Osteoblast (primary cell): ENCODE measurements at regions not wholly inside any gene's neighbourhood (a gene's known extent, or its start where the extent isn't known, plus 50 kb on each side); places are given as distances from the start of the nearest gene placed in this dataset.

Experiments
- DNase-seq: peaks from one replicate; pipeline ENCODE4 v3.0.0; 2011; ENCODE audit warnings: low spot score, mixed read lengths; ENCODE audit not compliant: insufficient read length; ENCODE audit errors: missing footprints
- H2AFZ ChIP-seq: 2 replicates; pipeline ENCODE4 v1.6.0; 2011; ENCODE audit warnings: mild to moderate bottlenecking, low read length
- H3K27ac ChIP-seq: 2 replicates; pipeline ENCODE4 v1.5.1; 2011; ENCODE audit warnings: mild to moderate bottlenecking, low read depth, low read length, moderate library complexity
- H3K27me3 ChIP-seq: 2 replicates; pipeline ENCODE4 v1.6.0; 2012; ENCODE audit warnings: mild to moderate bottlenecking, control low read depth, inconsistent platforms, low read length, moderate library complexity; ENCODE audit not compliant: insufficient read depth
- H3K36me3 ChIP-seq: 2 replicates; pipeline ENCODE4 v1.5.1; 2011; ENCODE audit warnings: mild to moderate bottlenecking, low read length, control low read depth, moderate library complexity; ENCODE audit not compliant: insufficient read depth
- H3K4me1 ChIP-seq: 2 replicates; pipeline ENCODE4 v1.5.1; 2011; ENCODE audit warnings: mild to moderate bottlenecking, low read length, control low read depth, moderate library complexity; ENCODE audit not compliant: insufficient read depth
- H3K4me2 ChIP-seq: 2 replicates; pipeline ENCODE4 v1.6.0; 2011; ENCODE audit warnings: mild to moderate bottlenecking, low read length; ENCODE audit not compliant: insufficient read depth
- H3K4me3 ChIP-seq: fragments of 200-600 bp; sonication (generic); 3 replicates; pipeline ENCODE4 v1.5.1; 2012; ENCODE audit warnings: mild to moderate bottlenecking, low read length, inconsistent platforms; ENCODE audit not compliant: insufficient read depth
- H3K79me2 ChIP-seq: 2 replicates; pipeline ENCODE4 v1.6.0; 2012; ENCODE audit warnings: mild to moderate bottlenecking, low read length, control low read depth, inconsistent platforms; ENCODE audit not compliant: insufficient read depth
- H3K9me3 ChIP-seq: 2 replicates; pipeline ENCODE4 v1.5.1; 2011; ENCODE audit warnings: low read depth, low read length, control low read depth
- H4K20me1 ChIP-seq: 2 replicates; pipeline ENCODE4 v1.6.0; 2012; ENCODE audit warnings: mild to moderate bottlenecking, low read length, control low read depth; ENCODE audit not compliant: insufficient read depth
- TF ChIP-seq, protein P1 (sequence below): IDR thresholded peaks from 2 replicates; pipeline ENCODE4 v1.5.1; 2011; ENCODE audit warnings: mild to moderate bottlenecking, low read depth, low read length, moderate library complexity; ENCODE audit errors: extremely low read depth

DNA sequence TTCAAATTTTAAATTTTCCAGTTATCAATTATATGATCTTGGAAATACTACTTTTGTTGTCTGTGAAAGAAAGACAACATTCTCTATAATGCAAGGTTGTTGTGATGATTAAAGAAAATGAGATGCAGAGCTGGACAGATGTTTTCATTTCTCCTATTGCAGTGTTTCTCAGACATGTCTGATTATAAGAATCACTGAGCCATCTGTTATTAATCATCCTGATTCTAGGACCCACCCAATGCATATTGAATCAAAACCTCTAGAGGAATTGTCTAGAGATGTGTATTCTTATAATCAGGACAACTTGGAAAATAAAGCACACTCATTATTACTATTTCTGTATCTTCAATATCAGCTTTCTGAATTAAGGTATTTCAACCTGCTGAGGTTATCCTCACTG is 121.1 kb upstream of the ASTN2 start:
- Histone ChIP-seq H3K4me2 (no peak overlapping the region), H2AFZ (no peak overlapping the region), H3K9me3 (no peaks in the 10 kb centered on the region), H3K27me3 (no peaks in the 10 kb centered on the region), H3K4me3 (no peak overlapping the region), H3K4me1 (no peaks in the 10 kb centered on the region), H3K79me2 (no peaks in the 10 kb centered on the region), H4K20me1 (no peaks in the 10 kb centered on the region), H3K27ac (no peak overlapping the region), H3K36me3 (no peaks in the 10 kb centered on the region)
- no peak for DNase-seq
- TF ChIP-seq, protein P1, sequence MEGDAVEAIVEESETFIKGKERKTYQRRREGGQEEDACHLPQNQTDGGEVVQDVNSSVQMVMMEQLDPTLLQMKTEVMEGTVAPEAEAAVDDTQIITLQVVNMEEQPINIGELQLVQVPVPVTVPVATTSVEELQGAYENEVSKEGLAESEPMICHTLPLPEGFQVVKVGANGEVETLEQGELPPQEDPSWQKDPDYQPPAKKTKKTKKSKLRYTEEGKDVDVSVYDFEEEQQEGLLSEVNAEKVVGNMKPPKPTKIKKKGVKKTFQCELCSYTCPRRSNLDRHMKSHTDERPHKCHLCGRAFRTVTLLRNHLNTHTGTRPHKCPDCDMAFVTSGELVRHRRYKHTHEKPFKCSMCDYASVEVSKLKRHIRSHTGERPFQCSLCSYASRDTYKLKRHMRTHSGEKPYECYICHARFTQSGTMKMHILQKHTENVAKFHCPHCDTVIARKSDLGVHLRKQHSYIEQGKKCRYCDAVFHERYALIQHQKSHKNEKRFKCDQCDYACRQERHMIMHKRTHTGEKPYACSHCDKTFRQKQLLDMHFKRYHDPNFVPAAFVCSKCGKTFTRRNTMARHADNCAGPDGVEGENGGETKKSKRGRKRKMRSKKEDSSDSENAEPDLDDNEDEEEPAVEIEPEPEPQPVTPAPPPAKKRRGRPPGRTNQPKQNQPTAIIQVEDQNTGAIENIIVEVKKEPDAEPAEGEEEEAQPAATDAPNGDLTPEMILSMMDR, result no peak

DNA sequence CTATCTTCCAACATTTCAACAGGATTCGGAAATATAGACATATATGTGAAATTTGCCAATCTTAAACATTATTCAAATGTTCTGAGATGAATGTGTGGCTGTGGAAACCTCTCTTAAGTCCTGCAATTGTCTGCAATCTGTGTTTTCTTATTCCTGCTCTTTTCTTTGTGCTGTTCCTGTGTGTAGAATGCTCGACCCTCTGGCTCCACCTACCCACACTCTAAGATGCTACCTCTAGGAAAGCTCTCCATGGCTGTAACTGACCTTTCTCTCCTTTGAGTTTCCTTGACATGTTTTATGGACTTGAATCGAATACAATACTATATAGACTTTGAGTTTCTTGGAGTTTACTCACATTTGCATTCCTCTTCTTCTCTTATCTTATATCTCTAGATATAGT is 120.6 kb upstream of the ASTN2 start:
- Histone ChIP-seq H2AFZ (no peak overlapping the region), H3K36me3 (no peaks in the 10 kb centered on the region), H4K20me1 (no peaks in the 10 kb centered on the region), H3K9me3 (no peaks in the 10 kb centered on the region), H3K79me2 (no peaks in the 10 kb centered on the region), H3K4me2 (no peak overlapping the region), H3K4me1 (no peaks in the 10 kb centered on the region), H3K4me3 (no peak overlapping the region), H3K27me3 (no peaks in the 10 kb centered on the region), H3K27ac (no peak overlapping the region)
- TF ChIP-seq, protein P1, result no peak
- DNase-seq, result no peak

DNA sequence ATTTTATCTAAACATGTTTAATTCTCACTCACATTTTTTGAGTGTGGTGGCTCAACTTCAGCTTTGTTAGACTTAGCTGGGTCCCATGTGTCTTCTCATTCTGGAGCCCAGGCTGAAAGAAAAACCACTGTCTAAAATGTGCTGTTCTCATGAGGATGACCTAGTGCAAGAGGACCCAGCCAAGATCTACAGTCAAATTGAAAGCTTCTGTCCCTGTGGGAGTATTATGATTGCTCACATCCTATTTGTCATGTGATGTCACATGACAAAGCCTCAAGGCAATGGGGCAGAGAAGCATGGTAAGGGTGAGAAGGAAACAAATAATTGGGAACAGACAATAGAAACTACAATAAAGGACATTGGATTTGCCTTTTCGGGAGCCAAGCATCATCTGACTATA is 113.4 kb upstream of the ASTN2 start:
- TF ChIP-seq, protein P1, result no peak
- Histone ChIP-seq H3K4me3 (no peak overlapping the region), H4K20me1 (no peaks in the 10 kb centered on the region), H2AFZ (no peak overlapping the region), H3K9me3 (peaks cover 2% of the 10 kb centered on the region), H3K27ac (no peak overlapping the region), H3K4me2 (no peak overlapping the region), H3K36me3 (no peaks in the 10 kb centered on the region), H3K27me3 (no peaks in the 10 kb centered on the region), H3K4me1 (no peaks in the 10 kb centered on the region), H3K79me2 (no peaks in the 10 kb centered on the region)
- no peak for DNase-seq

DNA sequence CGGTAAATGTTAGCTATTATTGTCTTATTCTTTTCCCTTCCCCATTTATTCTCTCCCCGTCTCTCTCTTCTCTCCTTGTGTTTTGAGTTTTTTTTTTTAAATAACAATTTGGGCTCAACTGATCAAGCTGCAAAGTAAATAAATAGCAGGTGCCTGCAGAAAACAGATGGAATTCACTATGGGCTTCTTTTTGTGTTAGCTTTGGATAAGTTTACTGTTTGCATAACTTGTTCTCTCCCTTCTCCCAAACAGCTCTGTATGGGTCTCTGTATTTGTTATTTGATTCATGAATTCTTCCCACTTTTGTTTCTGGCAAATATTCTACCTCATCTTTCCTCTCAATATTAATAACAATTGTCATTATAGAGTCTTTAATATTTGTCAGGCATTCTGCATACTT is 111.8 kb upstream of the ASTN2 start:
- H3K27ac ChIP-seq, result no peak overlapping the region

More for the DNA sequence above, 111.8 kb upstream of the ASTN2 start:
- Histone ChIP-seq H3K9me3 (peaks cover 2% of the 10 kb centered on the region), H3K27me3 (no peaks in the 10 kb centered on the region), H3K4me3 (no peak overlapping the region), H3K4me1 (no peaks in the 10 kb centered on the region), H3K36me3 (no peaks in the 10 kb centered on the region), H4K20me1 (no peaks in the 10 kb centered on the region), H3K4me2 (no peak overlapping the region), H3K79me2 (no peaks in the 10 kb centered on the region), H2AFZ (no peak overlapping the region)
- TF ChIP-seq, protein P1, result no peak
- DNase-seq, result no peak
